ENCODE measurements at regions not wholly inside any gene's neighbourhood (a gene's known extent, or its start where the extent isn't known, plus 50 kb on each side); places are given as distances from the start of the nearest gene placed in this dataset.

- no peak for DNase-seq (ENCODE audit: low spot score)
Observed at GRCh38 chr13:106350208-106350607, 185.3 kb downstream of the EFNB2 start.

- no peak for DNase-seq (ENCODE audit: low spot score)
Observed at GRCh38 chr13:106349080-106349931, 186.2 kb downstream of the EFNB2 start.

- DNase-seq (ENCODE audit: low spot score): no peak
Observed at GRCh38 chr13:106348075-106348840, 187.2 kb downstream of the EFNB2 start.

GRCh38 chr13:106344342-106344741, 191.1 kb downstream of the EFNB2 start:
- no peak for DNase-seq (ENCODE audit: low spot score)

- no peak for DNase-seq (ENCODE audit: low spot score)
Observed at GRCh38 chr13:106343836-106344235, 191.6 kb downstream of the EFNB2 start.

GRCh38 chr13:106340249-106340648, 195.2 kb downstream of the EFNB2 start:
- no peak for DNase-seq (ENCODE audit: low spot score)

GRCh38 chr13:106337096-106337850, 198.2 kb downstream of the EFNB2 start:
- no peak for DNase-seq (ENCODE audit: low spot score)

GRCh38 chr13:106336668-106337067, 198.8 kb downstream of the EFNB2 start:
- no peak for DNase-seq (ENCODE audit: low spot score)

- no peak for DNase-seq (ENCODE audit: low spot score)
Observed at GRCh38 chr13:106332621-106333020, 202.8 kb downstream of the EFNB2 start.

GRCh38 chr13:106331116-106331515, 204.3 kb downstream of the EFNB2 start:
- DNase-seq (ENCODE audit: low spot score): no peak

- DNase-seq (ENCODE audit: low spot score): no peak
Observed at GRCh38 chr13:106329941-106330340, 205.5 kb downstream of the EFNB2 start.

- DNase-seq (ENCODE audit: low spot score): no peak
Observed at GRCh38 chr13:106326751-106327150, 208.7 kb downstream of the EFNB2 start.

- DNase-seq (ENCODE audit: low spot score): no peak
Observed at GRCh38 chr13:106324444-106324843, 211.0 kb downstream of the EFNB2 start.

GRCh38 chr13:106322628-106323027, 212.8 kb downstream of the EFNB2 start:
- DNase-seq (ENCODE audit: low spot score): no peak

GRCh38 chr13:106318941-106319411, 216.5 kb downstream of the EFNB2 start:
- DNase-seq (ENCODE audit: low spot score): no peak

GRCh38 chr13:106314417-106314816, 221.0 kb downstream of the EFNB2 start:
- no peak for DNase-seq (ENCODE audit: low spot score)

GRCh38 chr13:106311004-106311403, 224.5 kb downstream of the EFNB2 start:
- DNase-seq (ENCODE audit: low spot score): no peak

GRCh38 chr13:106310291-106310865, 225.1 kb downstream of the EFNB2 start:
- no peak for DNase-seq (ENCODE audit: low spot score)

- no peak for DNase-seq (ENCODE audit: low spot score)
Observed at GRCh38 chr13:106306748-106307277, 228.6 kb downstream of the EFNB2 start.

GRCh38 chr13:106302843-106303242, 232.6 kb downstream of the EFNB2 start:
- DNase-seq (ENCODE audit: low spot score): no peak

- no peak for DNase-seq (ENCODE audit: low spot score)
Observed at GRCh38 chr13:106302011-106302410, 233.5 kb downstream of the EFNB2 start.

GRCh38 chr13:106299621-106300020, 235.8 kb downstream of the EFNB2 start:
- no peak for DNase-seq (ENCODE audit: low spot score)
